ENCODE measurements at regions not wholly inside any gene's neighbourhood (a gene's known extent, or its start where the extent isn't known, plus 50 kb on each side); places are given as distances from the start of the nearest gene placed in this dataset.

DNA sequence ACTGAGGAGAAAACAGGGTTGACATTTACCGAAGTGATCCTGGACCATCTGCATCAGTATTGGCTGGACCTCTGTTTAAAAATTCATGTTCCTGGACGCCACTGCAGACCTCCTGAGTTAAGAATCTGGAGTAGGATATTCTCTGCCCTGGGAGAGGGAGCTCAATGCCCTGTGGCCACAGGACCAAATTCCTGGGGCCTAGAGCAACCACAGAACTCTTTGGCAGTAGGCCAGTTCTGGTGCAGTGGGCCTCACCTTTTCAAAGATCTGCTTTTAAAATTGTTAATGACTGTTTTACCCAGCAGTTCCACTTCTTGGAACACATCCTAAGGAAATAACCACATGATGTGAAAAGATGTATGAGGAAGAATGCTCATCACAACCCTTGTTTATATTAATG is 133.3 kb upstream of the ADPGK start:
- TF ChIP-seq CTCF (IDR thresholded peaks at IDR 0.05 in 8 of 11, conservative IDR thresholded peaks at IDR 0.05 in 3 of 11): no peak
- TF ChIP-seq POLR2AphosphoS5 (IDR thresholded peaks at IDR 0.05): no peak
- no peak for TF ChIP-seq POLR2A (IDR thresholded peaks at IDR 0.05)

Data from spleen (tissue), 7 donors.